ENCODE measurements at regions not wholly inside any gene's neighbourhood (a gene's known extent, or its start where the extent isn't known, plus 50 kb on each side); places are given as distances from the start of the nearest gene placed in this dataset.

DNA sequence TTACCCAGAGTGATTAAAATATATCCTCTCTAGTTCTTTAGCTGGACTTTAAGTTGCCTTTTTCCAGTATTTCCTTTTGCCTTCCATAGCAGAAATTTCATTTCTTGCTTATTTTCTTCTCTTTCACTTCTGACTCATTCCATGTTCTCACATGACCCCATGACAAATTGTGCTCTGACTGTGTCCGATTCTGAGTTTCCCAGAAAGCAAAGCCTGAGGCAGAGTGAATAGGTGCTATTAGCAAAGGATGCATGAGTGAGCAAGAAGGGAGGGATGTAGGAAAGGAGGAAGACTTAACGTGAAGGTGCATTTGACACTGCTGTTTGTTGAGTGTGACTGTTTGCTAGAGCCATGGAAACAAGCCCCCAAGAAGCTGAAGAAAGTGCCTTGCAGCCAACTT, 82.6 kb upstream of the CNTNAP4 start:
- no peak for DNase-seq (ENCODE audit: low read depth, low spot score)
- POLR2A ChIA-PET: no interaction called here
- no peaks in the 10 kb centered on the region for H3K27me3 ChIP-seq (ENCODE audit: control insufficient read depth, insufficient read depth, low read length)
- TF ChIP-seq TCF7L2 (IDR thresholded peaks at IDR 0.05; ENCODE audit: low read depth, low read length) (no peak), POLR2AphosphoS5 (IDR thresholded peaks at IDR 0.05; ENCODE audit: low read depth, low read length) (no peak)
- H3K36me3 ChIP-seq (ENCODE audit: control insufficient read depth, insufficient read depth, low read length): no peaks in the 10 kb centered on the region
- CTCF ChIA-PET: no interaction called here
- H3K4me1 ChIP-seq (ENCODE audit: control insufficient read depth, insufficient read depth, low read length): no peaks in the 10 kb centered on the region
- H3K4me3 ChIP-seq (ENCODE audit: low read depth in 2 of 2, low read length in 2 of 2): no peak overlapping the region
- in situ Hi-C loops (cut with HindIII; ENCODE audit: low pct_unique_long_range_greater_than_20kb, low sequenced_read_pairs) (no loop called here), intact Hi-C loops (cut with micrococcal nuclease; ENCODE audit: unreplicated experiment) (no loop called here)
- no peaks in the 10 kb centered on the region for H3K9me3 ChIP-seq (ENCODE audit: control insufficient read depth, insufficient read depth, low read depth, low read length)
- no peak for ATAC-seq
- H3K27ac ChIP-seq (ENCODE audit: low read length): no peak overlapping the region
- BruUV-seq (replicated peaks): no TSS peak

DNA sequence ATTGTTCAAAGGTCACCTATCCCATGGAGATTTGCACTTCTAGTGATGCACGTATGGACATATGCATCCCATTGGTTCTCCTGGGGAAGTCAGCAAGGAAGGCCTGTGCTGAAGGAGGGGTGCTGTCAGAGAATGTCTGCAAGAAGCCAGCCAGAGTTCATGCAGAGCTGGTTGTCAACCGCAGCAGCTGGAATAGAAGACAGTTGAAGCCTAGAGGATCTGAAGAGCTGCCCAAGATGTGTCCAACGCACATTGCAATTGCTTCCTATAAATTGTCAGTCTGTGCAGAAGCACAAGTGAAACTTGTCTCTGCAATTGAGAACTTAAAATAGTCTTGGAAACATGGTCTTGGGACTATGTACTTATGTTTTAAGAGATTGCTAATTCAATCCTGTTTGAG, 82.1 kb upstream of the CNTNAP4 start:
- POLR2A ChIA-PET: no interaction called here
- intact Hi-C loops (cut with micrococcal nuclease; ENCODE audit: unreplicated experiment): no loop called here

More for the DNA sequence above, 82.1 kb upstream of the CNTNAP4 start:
- no peaks in the 10 kb centered on the region for H3K36me3 ChIP-seq (ENCODE audit: control insufficient read depth, insufficient read depth, low read length)
- H3K27me3 ChIP-seq (ENCODE audit: control insufficient read depth, insufficient read depth, low read length): no peaks in the 10 kb centered on the region
- no peak overlapping the region for H3K27ac ChIP-seq (ENCODE audit: low read length)
- no peak for ATAC-seq
- H3K9me3 ChIP-seq (ENCODE audit: control insufficient read depth, insufficient read depth, low read depth, low read length): no peaks in the 10 kb centered on the region
- no peaks in the 10 kb centered on the region for H3K4me1 ChIP-seq (ENCODE audit: control insufficient read depth, insufficient read depth, low read length)
- no TSS peak for BruUV-seq (replicated peaks)
- H3K4me3 ChIP-seq (ENCODE audit: low read depth in 2 of 2, low read length in 2 of 2): no peak overlapping the region
- DNase-seq (ENCODE audit: low read depth, low spot score): no peak
- CTCF ChIA-PET: no interaction called here
- TF ChIP-seq, protein P1, sequence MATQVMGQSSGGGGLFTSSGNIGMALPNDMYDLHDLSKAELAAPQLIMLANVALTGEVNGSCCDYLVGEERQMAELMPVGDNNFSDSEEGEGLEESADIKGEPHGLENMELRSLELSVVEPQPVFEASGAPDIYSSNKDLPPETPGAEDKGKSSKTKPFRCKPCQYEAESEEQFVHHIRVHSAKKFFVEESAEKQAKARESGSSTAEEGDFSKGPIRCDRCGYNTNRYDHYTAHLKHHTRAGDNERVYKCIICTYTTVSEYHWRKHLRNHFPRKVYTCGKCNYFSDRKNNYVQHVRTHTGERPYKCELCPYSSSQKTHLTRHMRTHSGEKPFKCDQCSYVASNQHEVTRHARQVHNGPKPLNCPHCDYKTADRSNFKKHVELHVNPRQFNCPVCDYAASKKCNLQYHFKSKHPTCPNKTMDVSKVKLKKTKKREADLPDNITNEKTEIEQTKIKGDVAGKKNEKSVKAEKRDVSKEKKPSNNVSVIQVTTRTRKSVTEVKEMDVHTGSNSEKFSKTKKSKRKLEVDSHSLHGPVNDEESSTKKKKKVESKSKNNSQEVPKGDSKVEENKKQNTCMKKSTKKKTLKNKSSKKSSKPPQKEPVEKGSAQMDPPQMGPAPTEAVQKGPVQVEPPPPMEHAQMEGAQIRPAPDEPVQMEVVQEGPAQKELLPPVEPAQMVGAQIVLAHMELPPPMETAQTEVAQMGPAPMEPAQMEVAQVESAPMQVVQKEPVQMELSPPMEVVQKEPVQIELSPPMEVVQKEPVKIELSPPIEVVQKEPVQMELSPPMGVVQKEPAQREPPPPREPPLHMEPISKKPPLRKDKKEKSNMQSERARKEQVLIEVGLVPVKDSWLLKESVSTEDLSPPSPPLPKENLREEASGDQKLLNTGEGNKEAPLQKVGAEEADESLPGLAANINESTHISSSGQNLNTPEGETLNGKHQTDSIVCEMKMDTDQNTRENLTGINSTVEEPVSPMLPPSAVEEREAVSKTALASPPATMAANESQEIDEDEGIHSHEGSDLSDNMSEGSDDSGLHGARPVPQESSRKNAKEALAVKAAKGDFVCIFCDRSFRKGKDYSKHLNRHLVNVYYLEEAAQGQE (IDR thresholded peaks at IDR 0.05; ENCODE audit: insufficient read depth in 1 of 2, low read depth in 2 of 2, low read length in 1 of 2): no peak
- no peak for TF ChIP-seq POLR2AphosphoS5 (IDR thresholded peaks at IDR 0.05; ENCODE audit: low read depth, low read length)
- no peak for TF ChIP-seq CTCF (IDR thresholded peaks at IDR 0.05)
- no peak for TF ChIP-seq TCF7L2 (IDR thresholded peaks at IDR 0.05; ENCODE audit: low read depth, low read length)
- no peak for TF ChIP-seq SIN3A (IDR thresholded peaks at IDR 0.05; ENCODE audit: borderline replicate concordance, insufficient read depth, low read depth, low read length)
- in situ Hi-C loops (cut with HindIII; ENCODE audit: low pct_unique_long_range_greater_than_20kb, low sequenced_read_pairs): no loop called here
